Activated naive CD8-positive, alpha-beta T cell (primary cell): ENCODE measurements at regions not wholly inside any gene's neighbourhood (a gene's known extent, or its start where the extent isn't known, plus 50 kb on each side); places are given as distances from the start of the nearest gene placed in this dataset.
A peak's percentile ranks its signal among the peaks of the same experiment; 100 is the strongest.

Source experiments
- H3K27ac Mint-ChIP-seq: one replicate; pipeline ENCODE4 v1.8.0; 2021; ENCODE audit warnings: mixed read lengths
- H3K27me3 Mint-ChIP-seq: one replicate; pipeline ENCODE4 v1.8.0; 2021; ENCODE audit warnings: mixed read lengths
- H3K36me3 Mint-ChIP-seq: one replicate; pipeline ENCODE4 v1.8.0; 2021; ENCODE audit warnings: mixed read lengths
- H3K4me1 Mint-ChIP-seq: one replicate; pipeline ENCODE4 v1.8.0; 2021; ENCODE audit warnings: low read depth, mixed read lengths
- H3K4me3 Mint-ChIP-seq: one replicate; pipeline ENCODE4 v1.8.0; 2021; ENCODE audit warnings: mild to moderate bottlenecking, mixed read lengths
- H3K9me3 Mint-ChIP-seq: one replicate; pipeline ENCODE4 v1.8.0; 2021; ENCODE audit warnings: low read depth, mixed read lengths

- Mint-ChIP-seq H3K9me3 (no peaks in the 10 kb centered on the region), H3K36me3 (no peaks in the 10 kb centered on the region), H3K27ac (peak overlapping the region; percentile 34), H3K4me1 (peaks cover 52% of the 10 kb centered on the region), H3K4me3 (no peak overlapping the region), H3K27me3 (no peaks in the 10 kb centered on the region)
Observed at GRCh38 chr18:22339913-22340312, 77.8 kb downstream of the CTAGE1 start.

GRCh38 chr18:22337833-22338232 is 79.9 kb downstream of the CTAGE1 start:
- Mint-ChIP-seq H3K4me1 (peaks cover 38% of the 10 kb centered on the region), H3K27me3 (no peaks in the 10 kb centered on the region), H3K27ac (no peak overlapping the region), H3K9me3 (no peaks in the 10 kb centered on the region), H3K4me3 (peak overlapping the region; percentile 9), H3K36me3 (no peaks in the 10 kb centered on the region)

GRCh38 chr18:22337306-22337705 is 80.4 kb downstream of the CTAGE1 start:
- Mint-ChIP-seq H3K27ac (no peak overlapping the region), H3K36me3 (no peaks in the 10 kb centered on the region), H3K4me1 (peaks cover 35% of the 10 kb centered on the region), H3K4me3 (no peak overlapping the region), H3K27me3 (no peaks in the 10 kb centered on the region), H3K9me3 (no peaks in the 10 kb centered on the region)

GRCh38 chr18:22336406-22336805 is 81.3 kb downstream of the CTAGE1 start:
- Mint-ChIP-seq H3K36me3 (no peaks in the 10 kb centered on the region), H3K4me3 (no peak overlapping the region), H3K27me3 (no peaks in the 10 kb centered on the region), H3K9me3 (no peaks in the 10 kb centered on the region), H3K27ac (no peak overlapping the region), H3K4me1 (peaks cover 30% of the 10 kb centered on the region)

- Mint-ChIP-seq H3K36me3 (no peaks in the 10 kb centered on the region), H3K4me3 (no peak overlapping the region), H3K27ac (no peak overlapping the region), H3K4me1 (peaks cover 28% of the 10 kb centered on the region), H3K27me3 (no peaks in the 10 kb centered on the region), H3K9me3 (no peaks in the 10 kb centered on the region)
Observed at GRCh38 chr18:22335731-22336198, 82.0 kb downstream of the CTAGE1 start.

- no peak overlapping the region for H3K4me3 Mint-ChIP-seq
- no peaks in the 10 kb centered on the region for H3K36me3 Mint-ChIP-seq
- no peaks in the 10 kb centered on the region for H3K9me3 Mint-ChIP-seq
- H3K27ac Mint-ChIP-seq: no peak overlapping the region
- no peaks in the 10 kb centered on the region for H3K27me3 Mint-ChIP-seq
- peaks cover 21% of the 10 kb centered on the region for H3K4me1 Mint-ChIP-seq
Observed at GRCh38 chr18:22334567-22334966, 83.1 kb downstream of the CTAGE1 start.

- Mint-ChIP-seq H3K27me3 (no peaks in the 10 kb centered on the region), H3K27ac (no peak overlapping the region), H3K9me3 (no peaks in the 10 kb centered on the region), H3K4me3 (no peak overlapping the region), H3K4me1 (peaks cover 10% of the 10 kb centered on the region), H3K36me3 (no peaks in the 10 kb centered on the region)
Observed at GRCh38 chr18:22332590-22332989, 85.1 kb downstream of the CTAGE1 start.

GRCh38 chr18:22330508-22330907 is 87.2 kb downstream of the CTAGE1 start:
- H3K4me1 Mint-ChIP-seq: peaks cover 2% of the 10 kb centered on the region
- no peaks in the 10 kb centered on the region for H3K9me3 Mint-ChIP-seq
- H3K36me3 Mint-ChIP-seq: no peaks in the 10 kb centered on the region
- H3K4me3 Mint-ChIP-seq: no peak overlapping the region
- H3K27ac Mint-ChIP-seq: no peak overlapping the region
- H3K27me3 Mint-ChIP-seq: no peaks in the 10 kb centered on the region

GRCh38 chr18:22325396-22325795 is 92.3 kb downstream of the CTAGE1 start:
- H3K4me3 Mint-ChIP-seq: no peak overlapping the region
- H3K9me3 Mint-ChIP-seq: no peaks in the 10 kb centered on the region
- H3K27me3 Mint-ChIP-seq: no peaks in the 10 kb centered on the region
- H3K4me1 Mint-ChIP-seq: peaks cover 3% of the 10 kb centered on the region
- H3K27ac Mint-ChIP-seq: no peak overlapping the region
- H3K36me3 Mint-ChIP-seq: no peaks in the 10 kb centered on the region

- peak overlapping the region; percentile 70 for H3K4me3 Mint-ChIP-seq
- H3K9me3 Mint-ChIP-seq: no peaks in the 10 kb centered on the region
- H3K27me3 Mint-ChIP-seq: no peaks in the 10 kb centered on the region
- no peak overlapping the region for H3K27ac Mint-ChIP-seq
- H3K36me3 Mint-ChIP-seq: no peaks in the 10 kb centered on the region
- peaks cover 3% of the 10 kb centered on the region for H3K4me1 Mint-ChIP-seq
Observed at GRCh38 chr18:22324191-22325131, 93.3 kb downstream of the CTAGE1 start.

- Mint-ChIP-seq H3K27me3 (no peaks in the 10 kb centered on the region), H3K4me1 (peaks cover 3% of the 10 kb centered on the region), H3K36me3 (no peaks in the 10 kb centered on the region), H3K27ac (no peak overlapping the region), H3K4me3 (no peak overlapping the region), H3K9me3 (no peaks in the 10 kb centered on the region)
Observed at GRCh38 chr18:22322243-22322691, 95.4 kb downstream of the CTAGE1 start.

- no peaks in the 10 kb centered on the region for H3K36me3 Mint-ChIP-seq
- H3K4me3 Mint-ChIP-seq: no peak overlapping the region
- peaks cover 3% of the 10 kb centered on the region for H3K4me1 Mint-ChIP-seq
- H3K9me3 Mint-ChIP-seq: no peaks in the 10 kb centered on the region
- H3K27ac Mint-ChIP-seq: no peak overlapping the region
- H3K27me3 Mint-ChIP-seq: no peaks in the 10 kb centered on the region
Observed at GRCh38 chr18:22320771-22321170, 96.9 kb downstream of the CTAGE1 start.

GRCh38 chr18:22320155-22320554 is 97.6 kb downstream of the CTAGE1 start:
- Mint-ChIP-seq H3K27me3 (no peaks in the 10 kb centered on the region), H3K27ac (no peak overlapping the region), H3K4me1 (peaks cover 3% of the 10 kb centered on the region), H3K36me3 (no peaks in the 10 kb centered on the region), H3K4me3 (no peak overlapping the region), H3K9me3 (no peaks in the 10 kb centered on the region)

- H3K27me3 Mint-ChIP-seq: no peaks in the 10 kb centered on the region
- H3K36me3 Mint-ChIP-seq: no peaks in the 10 kb centered on the region
- H3K4me3 Mint-ChIP-seq: no peak overlapping the region
- H3K27ac Mint-ChIP-seq: no peak overlapping the region
- H3K4me1 Mint-ChIP-seq: no peaks in the 10 kb centered on the region
- H3K9me3 Mint-ChIP-seq: no peaks in the 10 kb centered on the region
Observed at GRCh38 chr18:22318745-22319407, 98.8 kb downstream of the CTAGE1 start.

- H3K27ac Mint-ChIP-seq: no peak overlapping the region
- H3K9me3 Mint-ChIP-seq: no peaks in the 10 kb centered on the region
- no peak overlapping the region for H3K4me3 Mint-ChIP-seq
- H3K27me3 Mint-ChIP-seq: no peaks in the 10 kb centered on the region
- H3K36me3 Mint-ChIP-seq: no peaks in the 10 kb centered on the region
- H3K4me1 Mint-ChIP-seq: no peaks in the 10 kb centered on the region
Observed at GRCh38 chr18:22314420-22314819, 103.3 kb downstream of the CTAGE1 start.
